ENCODE measurements at regions not wholly inside any gene's neighbourhood (a gene's known extent, or its start where the extent isn't known, plus 50 kb on each side); places are given as distances from the start of the nearest gene placed in this dataset.

GRCh38 chr13:103833294-103833852 lies 767.2 kb upstream of the SLC10A2 start:
- H3K27me3 ChIP-seq: no peaks in the 10 kb centered on the region
- no peak for TF ChIP-seq CTCF (IDR thresholded peaks at IDR 0.05)
- no peak overlapping the region for H3K27ac ChIP-seq
- no peak for DNase-seq (ENCODE audit: low spot score)
- peaks cover 0 to 6% of the 10 kb centered on the region in 2 donors for H3K9me3 ChIP-seq
- H3K4me1 ChIP-seq: no peaks in the 10 kb centered on the region
- H3K36me3 ChIP-seq: no peaks in the 10 kb centered on the region
- no peak overlapping the region for H3K4me3 ChIP-seq

GRCh38 chr13:103815619-103816018 lies 749.4 kb upstream of the SLC10A2 start:
- Histone ChIP-seq H3K9me3 (no peaks in the 10 kb centered on the region), H3K27ac (no peak overlapping the region), H3K27me3 (no peaks in the 10 kb centered on the region), H3K36me3 (no peaks in the 10 kb centered on the region), H3K4me3 (no peak overlapping the region), H3K4me1 (no peaks in the 10 kb centered on the region)
- DNase-seq (ENCODE audit: low spot score): no peak
- no peak for TF ChIP-seq CTCF (IDR thresholded peaks at IDR 0.05)

GRCh38 chr13:103812971-103813370 lies 746.8 kb upstream of the SLC10A2 start:
- no peak overlapping the region for H3K27ac ChIP-seq
- no peak for DNase-seq (ENCODE audit: low spot score)

GRCh38 chr13:103812558-103812957 lies 746.3 kb upstream of the SLC10A2 start:
- Histone ChIP-seq H3K9me3 (no peaks in the 10 kb centered on the region), H3K27me3 (no peaks in the 10 kb centered on the region), H3K36me3 (no peaks in the 10 kb centered on the region), H3K4me3 (no peak overlapping the region), H3K27ac (no peak overlapping the region), H3K4me1 (no peaks in the 10 kb centered on the region)
- no peak for TF ChIP-seq CTCF (IDR thresholded peaks at IDR 0.05)
- no peak for DNase-seq (ENCODE audit: low spot score)

More at GRCh38 chr13:103812971-103813370, 746.8 kb upstream of the SLC10A2 start:
- no peak overlapping the region for H3K4me3 ChIP-seq
- no peak for TF ChIP-seq CTCF (IDR thresholded peaks at IDR 0.05)
- H3K9me3 ChIP-seq: no peaks in the 10 kb centered on the region
- H3K27me3 ChIP-seq: no peaks in the 10 kb centered on the region
- H3K36me3 ChIP-seq: no peaks in the 10 kb centered on the region
- no peaks in the 10 kb centered on the region for H3K4me1 ChIP-seq

- Histone ChIP-seq H3K9me3 (no peaks in the 10 kb centered on the region), H3K4me3 (no peak overlapping the region), H3K27me3 (no peaks in the 10 kb centered on the region), H3K36me3 (no peaks in the 10 kb centered on the region), H3K4me1 (no peaks in the 10 kb centered on the region), H3K27ac (no peak overlapping the region)
- no peak for DNase-seq (ENCODE audit: low spot score)
- no peak for TF ChIP-seq CTCF (IDR thresholded peaks at IDR 0.05)
Measured at GRCh38 chr13:103810026-103810425, 743.8 kb upstream of the SLC10A2 start.

GRCh38 chr13:103805771-103806170 lies 739.6 kb upstream of the SLC10A2 start:
- no peak for TF ChIP-seq CTCF (IDR thresholded peaks at IDR 0.05)
- Histone ChIP-seq H3K9me3 (no peaks in the 10 kb centered on the region), H3K27me3 (no peaks in the 10 kb centered on the region), H3K4me1 (no peaks in the 10 kb centered on the region), H3K36me3 (no peaks in the 10 kb centered on the region), H3K4me3 (no peak overlapping the region), H3K27ac (no peak overlapping the region)
- no peak for DNase-seq (ENCODE audit: low spot score)

Measured in right atrium auricular region (tissue), 2 donors.